ENCODE measurements at regions not wholly inside any gene's neighbourhood (a gene's known extent, or its start where the extent isn't known, plus 50 kb on each side); places are given as distances from the start of the nearest gene placed in this dataset.
"Not testable (repeated sequence)": the region's sequence is repeated elsewhere in the genome, so short reads cannot be mapped to it uniquely, and the experiment has no call there.

DNA sequence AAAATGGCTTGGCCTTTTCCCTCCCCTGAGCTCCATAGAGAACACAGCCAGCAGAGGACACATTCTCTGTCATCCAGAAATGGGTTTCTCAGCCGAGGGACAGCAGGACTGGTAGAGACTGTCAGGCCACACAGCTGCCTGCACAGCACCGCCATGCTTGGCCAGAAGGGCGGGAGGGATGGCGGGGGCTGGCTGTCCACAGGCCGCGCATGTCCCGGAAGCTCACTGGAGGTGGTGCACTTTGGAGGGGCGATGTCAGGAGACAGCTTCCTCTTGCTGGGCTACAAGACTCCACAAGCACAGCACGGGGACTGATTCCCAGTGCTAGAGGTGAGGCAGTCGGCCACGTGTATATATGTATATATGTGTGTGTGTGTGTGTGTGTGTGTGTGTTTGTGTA lies 125.3 kb downstream of the GOLGA6L4 start:
- RAD21 ChIA-PET (ENCODE audit: low non-redundant PET in 1 of 2, low total read pairs in 2 of 2, uncharacterized antibody in 2 of 2, unreplicated experiment in 2 of 2); CTCF ChIA-PET: not testable (repeated sequence)

DNA sequence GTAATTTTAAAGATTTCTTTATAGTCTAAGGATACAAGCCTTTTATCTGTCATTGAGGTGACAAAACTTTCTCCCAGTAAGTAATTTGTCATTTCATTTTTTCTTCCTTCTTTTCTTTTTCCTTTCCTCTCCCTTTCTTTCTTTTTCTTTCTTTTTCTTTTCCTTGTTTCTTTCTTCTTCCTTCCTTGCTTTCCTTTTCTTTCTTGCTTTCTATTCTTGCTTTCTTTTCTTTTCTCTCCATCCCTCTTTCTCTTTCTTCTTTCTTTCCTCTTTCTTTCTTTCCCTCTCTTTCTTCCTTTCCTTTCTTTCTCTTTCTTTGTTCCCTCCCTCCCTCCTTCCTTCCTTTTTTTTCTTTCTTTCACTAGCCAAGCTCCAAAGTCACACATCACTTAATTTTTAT lies 148.8 kb downstream of the GOLGA6L4 start:
- ATAC-seq; H2AFZ ChIP-seq (ENCODE audit: low read depth, low read length, poor library complexity, severe bottlenecking); H3K27me3 ChIP-seq (ENCODE audit: insufficient read depth, low read length); H3K27ac ChIP-seq (ENCODE audit: low read depth, low read length); H3K36me3 ChIP-seq (ENCODE audit: control insufficient read depth in 1 of 2, insufficient read depth in 2 of 2, low read length in 2 of 2); BruUV-seq (replicated peaks); H3K9me3 ChIP-seq (ENCODE audit: control insufficient read depth in 1 of 2, insufficient read depth in 1 of 2, low read depth in 1 of 2, low read length in 2 of 2); POLR2A ChIA-PET; H3K4me3 ChIP-seq (replicated peaks in 1 of 2; ENCODE audit: low read depth in 1 of 2, low read length in 2 of 2); H3K4me2 ChIP-seq (ENCODE audit: low read length); H3K4me1 ChIP-seq (ENCODE audit: control insufficient read depth in 1 of 2, insufficient read depth in 2 of 2, low read length in 2 of 2); intact Hi-C loops (cut with micrococcal nuclease); H3K9me2 ChIP-seq (ENCODE audit: insufficient read depth); H3K9ac ChIP-seq (ENCODE audit: low read length); H4K20me1 ChIP-seq (ENCODE audit: insufficient read depth); DNase-seq (ENCODE audit: low read depth, low spot score); H3K79me2 ChIP-seq (ENCODE audit: insufficient read depth, low read length); RAD21 ChIA-PET (ENCODE audit: low non-redundant PET in 1 of 2, low total read pairs in 2 of 2, uncharacterized antibody in 2 of 2, unreplicated experiment in 2 of 2); CTCF ChIA-PET: not testable (repeated sequence)

More for the DNA sequence above, 125.3 kb downstream of the GOLGA6L4 start:
- H3K27ac ChIP-seq (ENCODE audit: low read depth, low read length); DNase-seq (ENCODE audit: low read depth, low spot score); H3K4me2 ChIP-seq (ENCODE audit: low read length); H2AFZ ChIP-seq (ENCODE audit: low read depth, low read length, poor library complexity, severe bottlenecking); H3K36me3 ChIP-seq (ENCODE audit: control insufficient read depth in 1 of 2, insufficient read depth in 2 of 2, low read length in 2 of 2); H3K4me1 ChIP-seq (ENCODE audit: control insufficient read depth in 1 of 2, insufficient read depth in 2 of 2, low read length in 2 of 2); H3K9me2 ChIP-seq (ENCODE audit: insufficient read depth); intact Hi-C loops (cut with micrococcal nuclease); H3K27me3 ChIP-seq (ENCODE audit: insufficient read depth, low read length); H3K79me2 ChIP-seq (ENCODE audit: insufficient read depth, low read length); ATAC-seq; POLR2A ChIA-PET; H3K9ac ChIP-seq (ENCODE audit: low read length); H3K4me3 ChIP-seq (replicated peaks in 1 of 2; ENCODE audit: low read depth in 1 of 2, low read length in 2 of 2); H3K9me3 ChIP-seq (ENCODE audit: control insufficient read depth in 1 of 2, insufficient read depth in 1 of 2, low read depth in 1 of 2, low read length in 2 of 2); H4K20me1 ChIP-seq (ENCODE audit: insufficient read depth); BruUV-seq (replicated peaks): not testable (repeated sequence)

DNA sequence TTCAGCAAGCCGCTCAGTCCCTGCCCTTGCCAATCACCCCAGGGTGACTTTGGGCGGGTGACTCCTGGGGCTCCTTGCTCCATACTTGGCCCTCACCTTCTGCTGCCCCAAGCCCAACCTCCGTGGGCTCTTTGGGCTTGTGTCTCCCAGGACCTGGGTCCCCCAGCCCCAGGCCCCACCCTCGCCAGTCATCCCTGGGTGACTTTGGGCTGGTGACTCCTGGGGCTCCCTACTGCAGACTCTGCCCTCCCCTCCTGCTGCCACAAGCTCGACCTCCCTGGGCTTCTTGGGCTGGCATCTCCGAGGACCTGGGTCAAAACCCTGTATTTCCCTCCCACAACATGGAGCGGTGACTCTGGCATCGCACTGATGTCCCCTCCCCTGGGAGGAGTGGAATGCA lies 151.5 kb downstream of the GOLGA6L4 start:
- ChIA-PET CTCF (no interaction called here), RAD21 (ENCODE audit: low non-redundant PET in 1 of 2, low total read pairs in 2 of 2, uncharacterized antibody in 2 of 2, unreplicated experiment in 2 of 2) (no interaction called here), POLR2A (no interaction called here)
- DNase-seq (ENCODE audit: low read depth, low spot score) (no peak), ATAC-seq (no peak)
- no peaks in the 10 kb centered on the region for H3K4me1 ChIP-seq (ENCODE audit: control insufficient read depth in 1 of 2, insufficient read depth in 2 of 2, low read length in 2 of 2)
- H3K27ac ChIP-seq (ENCODE audit: low read depth, low read length), result no peak overlapping the region
- no peaks in the 10 kb centered on the region for H4K20me1 ChIP-seq (ENCODE audit: insufficient read depth)
- H3K27me3 ChIP-seq (ENCODE audit: insufficient read depth, low read length), result no peaks in the 10 kb centered on the region
- no peaks in the 10 kb centered on the region for H3K9me3 ChIP-seq (ENCODE audit: control insufficient read depth in 1 of 2, insufficient read depth in 1 of 2, low read depth in 1 of 2, low read length in 2 of 2)
- intact Hi-C loops (cut with micrococcal nuclease), result no loop called here
- BruUV-seq (replicated peaks), result no TSS peak
- no peak for TF ChIP-seq EZH2phosphoT487 (IDR thresholded peaks at IDR 0.05; ENCODE audit: borderline replicate concordance)
- TF ChIP-seq ELF1 (IDR thresholded peaks at IDR 0.05; ENCODE audit: borderline replicate concordance, low read depth), result no peak
- no peak for TF ChIP-seq JUND (IDR thresholded peaks at IDR 0.05)
- TF ChIP-seq, protein P1, sequence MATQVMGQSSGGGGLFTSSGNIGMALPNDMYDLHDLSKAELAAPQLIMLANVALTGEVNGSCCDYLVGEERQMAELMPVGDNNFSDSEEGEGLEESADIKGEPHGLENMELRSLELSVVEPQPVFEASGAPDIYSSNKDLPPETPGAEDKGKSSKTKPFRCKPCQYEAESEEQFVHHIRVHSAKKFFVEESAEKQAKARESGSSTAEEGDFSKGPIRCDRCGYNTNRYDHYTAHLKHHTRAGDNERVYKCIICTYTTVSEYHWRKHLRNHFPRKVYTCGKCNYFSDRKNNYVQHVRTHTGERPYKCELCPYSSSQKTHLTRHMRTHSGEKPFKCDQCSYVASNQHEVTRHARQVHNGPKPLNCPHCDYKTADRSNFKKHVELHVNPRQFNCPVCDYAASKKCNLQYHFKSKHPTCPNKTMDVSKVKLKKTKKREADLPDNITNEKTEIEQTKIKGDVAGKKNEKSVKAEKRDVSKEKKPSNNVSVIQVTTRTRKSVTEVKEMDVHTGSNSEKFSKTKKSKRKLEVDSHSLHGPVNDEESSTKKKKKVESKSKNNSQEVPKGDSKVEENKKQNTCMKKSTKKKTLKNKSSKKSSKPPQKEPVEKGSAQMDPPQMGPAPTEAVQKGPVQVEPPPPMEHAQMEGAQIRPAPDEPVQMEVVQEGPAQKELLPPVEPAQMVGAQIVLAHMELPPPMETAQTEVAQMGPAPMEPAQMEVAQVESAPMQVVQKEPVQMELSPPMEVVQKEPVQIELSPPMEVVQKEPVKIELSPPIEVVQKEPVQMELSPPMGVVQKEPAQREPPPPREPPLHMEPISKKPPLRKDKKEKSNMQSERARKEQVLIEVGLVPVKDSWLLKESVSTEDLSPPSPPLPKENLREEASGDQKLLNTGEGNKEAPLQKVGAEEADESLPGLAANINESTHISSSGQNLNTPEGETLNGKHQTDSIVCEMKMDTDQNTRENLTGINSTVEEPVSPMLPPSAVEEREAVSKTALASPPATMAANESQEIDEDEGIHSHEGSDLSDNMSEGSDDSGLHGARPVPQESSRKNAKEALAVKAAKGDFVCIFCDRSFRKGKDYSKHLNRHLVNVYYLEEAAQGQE (IDR thresholded peaks at IDR 0.05; ENCODE audit: low read depth), result no peak
- TF ChIP-seq SIN3A (IDR thresholded peaks at IDR 0.05; ENCODE audit: low read depth), result no peak
- H3K9me2 ChIP-seq (ENCODE audit: insufficient read depth), result no peaks in the 10 kb centered on the region
- H2AFZ ChIP-seq (ENCODE audit: low read depth, low read length, poor library complexity, severe bottlenecking), result no peak overlapping the region
- H3K4me2 ChIP-seq (ENCODE audit: low read length), result no peak overlapping the region
- no peak overlapping the region for H3K9ac ChIP-seq (ENCODE audit: low read length)
- no peaks in the 10 kb centered on the region for H3K79me2 ChIP-seq (ENCODE audit: insufficient read depth, low read length)
- no peak overlapping the region for H3K4me3 ChIP-seq (replicated peaks in 1 of 2; ENCODE audit: low read depth in 1 of 2, low read length in 2 of 2)
- H3K36me3 ChIP-seq (ENCODE audit: control insufficient read depth in 1 of 2, insufficient read depth in 2 of 2, low read length in 2 of 2), result no peaks in the 10 kb centered on the region

DNA sequence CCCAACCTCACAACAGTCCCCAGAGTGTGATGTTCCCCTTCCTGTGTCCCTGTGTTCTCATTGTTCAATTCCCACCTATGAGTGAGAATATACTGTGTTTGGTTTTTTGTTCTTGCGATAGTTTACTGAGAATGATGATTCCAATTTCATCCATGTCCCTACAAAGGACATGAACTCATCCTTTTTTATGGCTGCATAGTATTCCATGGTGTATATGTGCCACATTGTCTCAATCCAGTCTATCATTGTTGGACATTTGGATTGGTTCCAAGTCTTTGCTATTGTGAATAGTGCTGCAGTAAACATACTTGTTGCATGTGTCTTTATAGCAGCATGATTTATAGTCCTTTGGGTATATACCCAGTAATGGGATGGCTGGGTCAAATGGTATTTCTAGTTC lies 152.6 kb downstream of the GOLGA6L4 start:
- H3K79me2 ChIP-seq (ENCODE audit: insufficient read depth, low read length); CTCF ChIA-PET; BruUV-seq (replicated peaks): not testable (repeated sequence)

More for the DNA sequence above, 152.6 kb downstream of the GOLGA6L4 start:
- H3K36me3 ChIP-seq (ENCODE audit: control insufficient read depth in 1 of 2, insufficient read depth in 2 of 2, low read length in 2 of 2); H2AFZ ChIP-seq (ENCODE audit: low read depth, low read length, poor library complexity, severe bottlenecking); H3K9ac ChIP-seq (ENCODE audit: low read length); intact Hi-C loops (cut with micrococcal nuclease); H3K27ac ChIP-seq (ENCODE audit: low read depth, low read length); POLR2A ChIA-PET; H3K4me1 ChIP-seq (ENCODE audit: control insufficient read depth in 1 of 2, insufficient read depth in 2 of 2, low read length in 2 of 2); H3K4me3 ChIP-seq (replicated peaks in 1 of 2; ENCODE audit: low read depth in 1 of 2, low read length in 2 of 2); H3K4me2 ChIP-seq (ENCODE audit: low read length); H4K20me1 ChIP-seq (ENCODE audit: insufficient read depth); RAD21 ChIA-PET (ENCODE audit: low non-redundant PET in 1 of 2, low total read pairs in 2 of 2, uncharacterized antibody in 2 of 2, unreplicated experiment in 2 of 2); H3K9me3 ChIP-seq (ENCODE audit: control insufficient read depth in 1 of 2, insufficient read depth in 1 of 2, low read depth in 1 of 2, low read length in 2 of 2); ATAC-seq; H3K27me3 ChIP-seq (ENCODE audit: insufficient read depth, low read length); DNase-seq (ENCODE audit: low read depth, low spot score); H3K9me2 ChIP-seq (ENCODE audit: insufficient read depth): not testable (repeated sequence)
